NB4 (cell line): ENCODE measurements at regions not wholly inside any gene's neighbourhood (a gene's known extent, or its start where the extent isn't known, plus 50 kb on each side); places are given as distances from the start of the nearest gene placed in this dataset.

Experiments used
- TF ChIP-seq, protein P1 (sequence below): IDR thresholded peaks from one replicate; pipeline ENCODE4 v1.5.1; 2012; ENCODE audit warnings: low read depth, low read length
- TF ChIP-seq, protein P2 (sequence below): IDR thresholded peaks from 2 replicates; pipeline ENCODE4 v1.6.1; 2011; ENCODE audit warnings: low read depth, low read length

DNA sequence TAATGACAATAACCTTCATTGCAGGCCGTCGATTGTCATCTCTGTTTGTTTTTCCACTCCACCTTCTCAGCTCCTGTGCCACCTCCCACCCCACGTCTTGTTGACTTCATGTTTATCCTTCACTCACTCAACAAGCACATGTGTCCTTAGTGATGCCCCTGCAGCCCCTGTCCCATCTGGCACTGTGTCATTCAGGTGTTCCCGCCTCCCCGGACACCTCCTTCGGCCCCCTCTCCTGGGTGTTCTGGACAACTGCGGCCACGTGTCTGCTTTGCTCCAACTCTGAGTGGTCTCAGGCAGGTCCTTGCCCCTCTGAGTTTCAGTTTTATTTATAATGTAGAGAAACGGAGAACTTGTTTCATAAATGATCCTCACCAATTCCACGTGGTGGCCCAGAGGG is 91.0 kb upstream of the COL5A1 start:
- TF ChIP-seq, protein P1, sequence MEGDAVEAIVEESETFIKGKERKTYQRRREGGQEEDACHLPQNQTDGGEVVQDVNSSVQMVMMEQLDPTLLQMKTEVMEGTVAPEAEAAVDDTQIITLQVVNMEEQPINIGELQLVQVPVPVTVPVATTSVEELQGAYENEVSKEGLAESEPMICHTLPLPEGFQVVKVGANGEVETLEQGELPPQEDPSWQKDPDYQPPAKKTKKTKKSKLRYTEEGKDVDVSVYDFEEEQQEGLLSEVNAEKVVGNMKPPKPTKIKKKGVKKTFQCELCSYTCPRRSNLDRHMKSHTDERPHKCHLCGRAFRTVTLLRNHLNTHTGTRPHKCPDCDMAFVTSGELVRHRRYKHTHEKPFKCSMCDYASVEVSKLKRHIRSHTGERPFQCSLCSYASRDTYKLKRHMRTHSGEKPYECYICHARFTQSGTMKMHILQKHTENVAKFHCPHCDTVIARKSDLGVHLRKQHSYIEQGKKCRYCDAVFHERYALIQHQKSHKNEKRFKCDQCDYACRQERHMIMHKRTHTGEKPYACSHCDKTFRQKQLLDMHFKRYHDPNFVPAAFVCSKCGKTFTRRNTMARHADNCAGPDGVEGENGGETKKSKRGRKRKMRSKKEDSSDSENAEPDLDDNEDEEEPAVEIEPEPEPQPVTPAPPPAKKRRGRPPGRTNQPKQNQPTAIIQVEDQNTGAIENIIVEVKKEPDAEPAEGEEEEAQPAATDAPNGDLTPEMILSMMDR, result no peak
- TF ChIP-seq, protein P2, sequence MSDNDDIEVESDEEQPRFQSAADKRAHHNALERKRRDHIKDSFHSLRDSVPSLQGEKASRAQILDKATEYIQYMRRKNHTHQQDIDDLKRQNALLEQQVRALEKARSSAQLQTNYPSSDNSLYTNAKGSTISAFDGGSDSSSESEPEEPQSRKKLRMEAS, result no peak
